Neuronal stem cell (in vitro differentiated cells): ENCODE measurements at regions not wholly inside any gene's neighbourhood (a gene's known extent, or its start where the extent isn't known, plus 50 kb on each side); places are given as distances from the start of the nearest gene placed in this dataset. TPM values are rescaled to one million over a fixed set of nuclear protein-coding genes. Genes with fewer than 3 reads are reported as not detected.
"Not testable (repeated sequence)": the region's sequence is repeated elsewhere in the genome, so short reads cannot be mapped to it uniquely, and the experiment has no call there.

ENCODE experiments used
- DNase-seq: peaks from one replicate; pipeline ENCODE4 v3.0.0-alpha.2; 2013; ENCODE audit warnings: low spot score
- H2AFZ ChIP-seq: one replicate; pipeline ENCODE4 v1.6.1; 2013; ENCODE audit warnings: mild to moderate bottlenecking, low read length, inconsistent platforms
- H2AK5ac ChIP-seq: 2 replicates; pipeline ENCODE4 v1.6.1; 2013; ENCODE audit warnings: low read depth, mild to moderate bottlenecking, inconsistent platforms, low read length, moderate library complexity, mixed read lengths
- H2BK120ac ChIP-seq: 2 replicates; pipeline ENCODE4 v1.6.1; 2013; ENCODE audit warnings: low read depth, mild to moderate bottlenecking, inconsistent platforms, low read length, moderate library complexity, mixed read lengths
- H2BK12ac ChIP-seq: one replicate; pipeline ENCODE4 v1.6.1; 2013; ENCODE audit warnings: low read length, inconsistent platforms
- H2BK15ac ChIP-seq: 2 replicates; pipeline ENCODE4 v1.6.1; 2013; ENCODE audit warnings: mild to moderate bottlenecking, low read length, inconsistent platforms, mixed read lengths
- H2BK5ac ChIP-seq: one replicate; pipeline ENCODE4 v1.6.1; 2013; ENCODE audit warnings: inconsistent platforms, mild to moderate bottlenecking, low read length, moderate library complexity
- H3K14ac ChIP-seq: one replicate; pipeline ENCODE4 v1.6.1; 2013; ENCODE audit warnings: low read length, inconsistent platforms
- H3K18ac ChIP-seq: 2 replicates; pipeline ENCODE4 v1.6.1; 2013; ENCODE audit warnings: low read length, inconsistent platforms
- H3K23ac ChIP-seq: 2 replicates; pipeline ENCODE4 v1.6.1; 2013; ENCODE audit warnings: low read depth, mild to moderate bottlenecking, mixed read lengths, low read length, inconsistent platforms; ENCODE audit not compliant: poor library complexity
- H3K27ac ChIP-seq: replicated peaks from 3 replicates; pipeline ENCODE4 v1.5.1; 2013; ENCODE audit warnings: low read length, inconsistent platforms
- H3K27me3 ChIP-seq, 3 experiments: 2 replicates each; pipeline ENCODE4 v1.6.1; 2013; ENCODE audit warnings: low read length in 3 of 3, mild to moderate bottlenecking in 2 of 3, inconsistent platforms in 1 of 3, low read depth in 1 of 3, mixed read lengths in 1 of 3, moderate library complexity in 1 of 3; ENCODE audit not compliant: control insufficient read depth in 3 of 3, insufficient read depth in 3 of 3
- H3K36me3 ChIP-seq, 2 donors: replicated peaks in 1 of 2; 2 replicates each; pipeline ENCODE4 v1.6.1; 2013; ENCODE audit warnings: low read length in 2 of 2; ENCODE audit not compliant: control insufficient read depth in 2 of 2, insufficient read depth in 2 of 2
- H3K4ac ChIP-seq: 2 replicates; pipeline ENCODE4 v1.6.1; 2013; ENCODE audit warnings: inconsistent platforms, mild to moderate bottlenecking, low read length, moderate library complexity
- H3K4me1 ChIP-seq, 2 donors: 1 replicate in 1 of 2; 2 replicates in 1 of 2; pipeline ENCODE4 v1.6.1; 2013; ENCODE audit warnings: low read length in 2 of 2, low read depth in 1 of 2; ENCODE audit not compliant: control insufficient read depth in 2 of 2, insufficient read depth in 1 of 2
- H3K4me2 ChIP-seq: one replicate; pipeline ENCODE4 v1.6.1; 2013; ENCODE audit warnings: mild to moderate bottlenecking, low read length, inconsistent platforms; ENCODE audit not compliant: insufficient read depth, poor library complexity, severe bottlenecking
- H3K4me3 ChIP-seq, 2 donors: 2 replicates each; pipeline ENCODE4 v1.5.1; 2013; ENCODE audit warnings: low read length in 2 of 2, mild to moderate bottlenecking in 2 of 2, inconsistent platforms in 1 of 2, moderate library complexity in 1 of 2
- H3K79me1 ChIP-seq: one replicate; pipeline ENCODE4 v1.6.1; 2013; ENCODE audit warnings: low read depth, mild to moderate bottlenecking, inconsistent platforms, low read length, moderate library complexity
- H3K9ac ChIP-seq: one replicate; pipeline ENCODE4 v1.6.1; 2013; ENCODE audit warnings: mild to moderate bottlenecking, low read depth, low read length, inconsistent platforms; ENCODE audit not compliant: poor library complexity
- H3K9me3 ChIP-seq, 2 donors: replicated peaks in 1 of 2; 2 replicates each; pipeline versions ENCODE3 to v1.6.1; 2013; ENCODE audit warnings: low read length in 2 of 2, mild to moderate bottlenecking in 2 of 2, inconsistent platforms in 1 of 2, low read depth in 1 of 2, mixed read lengths in 1 of 2, moderate library complexity in 1 of 2; ENCODE audit not compliant: control insufficient read depth in 2 of 2, insufficient read depth in 1 of 2
- H4K8ac ChIP-seq: one replicate; pipeline ENCODE4 v1.6.1; 2013; ENCODE audit warnings: low read depth, mild to moderate bottlenecking, inconsistent platforms, low read length, moderate library complexity
- H4K91ac ChIP-seq: one replicate; pipeline ENCODE4 v1.6.1; 2013; ENCODE audit warnings: low read length, low read depth, mild to moderate bottlenecking, inconsistent platforms; ENCODE audit not compliant: poor library complexity
- WGBS, 2 donors: extraction: QIAGEN DNeasy Blood & Tissue Kit; methylation state at CpG; one replicate each; pipeline ENCODE4 v1.1.7; 2013; ENCODE audit warnings: missing lambda C conversion rate in 2 of 2, mixed read lengths in 1 of 2; ENCODE audit not compliant: insufficient read length in 2 of 2, insufficient replicate concordance in 1 of 2; ENCODE audit errors: extremely low coverage in 2 of 2; 5-methylcytosine and 5-hydroxymethylcytosine counted together
- small RNA-seq: library from polyadenylated mRNA; stranded (forward); fragments of <200 nt; extraction: miRNeasy Mini kit (QIAGEN cat#:217004); gene quantifications from one replicate; pipeline ENCODE3, GENCODE V24; 2013; ENCODE audit not compliant: insufficient read depth

DNA sequence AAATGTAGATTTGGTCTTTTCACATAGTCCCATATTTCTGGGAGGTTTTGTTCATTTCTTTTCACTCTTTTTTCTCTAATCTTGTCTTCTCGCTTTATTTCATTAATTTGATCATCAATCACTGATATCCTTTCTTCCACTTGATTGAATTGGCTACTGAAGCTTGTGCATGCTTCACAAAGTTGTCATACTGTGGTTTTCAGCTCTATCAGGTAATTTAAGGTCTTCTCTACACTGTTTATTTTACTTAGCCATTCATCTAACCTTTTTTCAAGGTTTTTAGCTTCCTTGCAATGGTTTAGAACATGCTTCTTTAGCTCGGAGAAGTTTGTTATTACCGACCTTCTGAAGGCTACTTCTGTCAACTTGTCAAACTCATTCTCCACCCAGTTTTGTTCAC, 51.6 kb upstream of the FSIP2 start:
- not testable (repeated sequence) for H2AFZ ChIP-seq, H3K4me3 ChIP-seq, H2BK5ac ChIP-seq, H3K27me3 ChIP-seq, H3K4me2 ChIP-seq, H4K8ac ChIP-seq, H3K14ac ChIP-seq, H3K27ac ChIP-seq, H3K79me1 ChIP-seq, H2BK15ac ChIP-seq, H3K36me3 ChIP-seq, H3K4ac ChIP-seq, H3K23ac ChIP-seq, DNase-seq, H3K9me3 ChIP-seq, H2BK12ac ChIP-seq, H4K91ac ChIP-seq, H2AK5ac ChIP-seq, H2BK120ac ChIP-seq, H3K9ac ChIP-seq, H3K4me1 ChIP-seq, H3K18ac ChIP-seq
- WGBS, 2 donors, result no CpG with 5 or more reads among the region's 3 CpGs

DNA sequence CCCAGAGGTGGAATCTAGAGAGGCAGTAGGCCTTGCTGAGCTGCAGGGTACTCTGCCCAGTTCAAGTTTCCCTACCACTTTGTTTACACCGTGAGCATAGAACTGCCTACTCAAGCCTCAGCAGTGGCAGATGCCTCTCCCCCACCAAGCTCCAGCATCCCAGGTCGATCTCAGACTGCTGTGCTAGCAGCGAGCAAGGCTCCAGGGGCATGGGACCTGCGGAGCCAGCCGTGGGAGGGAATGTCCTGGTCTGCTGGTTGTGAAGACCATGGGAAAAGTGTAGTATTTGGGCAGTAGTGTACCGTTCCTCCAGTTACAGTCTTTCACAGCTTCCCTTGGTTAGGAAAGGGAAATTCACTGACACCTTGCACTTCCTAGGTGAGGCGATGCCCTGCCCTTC, 50.6 kb upstream of the FSIP2 start:
- WGBS, 2 donors, result no CpG with 5 or more reads among the region's 7 CpGs
- no peak for DNase-seq
- no peak overlapping the region for H3K23ac ChIP-seq

More for the DNA sequence above, 50.6 kb upstream of the FSIP2 start:
- Histone ChIP-seq H2BK5ac (no peak overlapping the region), H3K18ac (no peak overlapping the region), H3K79me1 (no peaks in the 10 kb centered on the region), H2BK12ac (no peak overlapping the region), H3K9me3 (no peaks in the 10 kb centered on the region), H3K4ac (no peak overlapping the region), H3K4me1 (peaks cover 3 to 8% of the 10 kb centered on the region in 2 donors), H3K4me2 (no peak overlapping the region), H3K9ac (no peak overlapping the region), H2AFZ (no peak overlapping the region), H3K4me3 (peak overlapping the region in 1 of 2 donors; percentile 40), H4K8ac (no peak overlapping the region), H2BK15ac (no peak overlapping the region), H3K36me3 (no peaks in the 10 kb centered on the region), H3K27ac (no peak overlapping the region), H4K91ac (no peak overlapping the region), H2AK5ac (no peak overlapping the region), H2BK120ac (no peak overlapping the region), H3K27me3 (no peaks in the 10 kb centered on the region), H3K14ac (peak overlapping the region; percentile 49)

Small RNA genes lying in the stretch of these regions (small RNA-seq; reads per million reads assigned to genes)
- gene RF00096, result not detected
